ENCODE measurements at regions not wholly inside any gene's neighbourhood (a gene's known extent, or its start where the extent isn't known, plus 50 kb on each side); places are given as distances from the start of the nearest gene placed in this dataset.

- Mint-ChIP-seq H3K4me3 (ENCODE audit: unreplicated experiment) (no peak overlapping the region), H3K27ac (ENCODE audit: low read depth, unreplicated experiment) (no peak overlapping the region), H3K4me1 (ENCODE audit: insufficient read depth, unreplicated experiment) (no peaks in the 10 kb centered on the region), H3K36me3 (ENCODE audit: insufficient read depth, unreplicated experiment) (no peaks in the 10 kb centered on the region), H3K9me3 (ENCODE audit: unreplicated experiment) (peaks cover 19% of the 10 kb centered on the region), H3K27me3 (ENCODE audit: insufficient read depth, unreplicated experiment) (no peaks in the 10 kb centered on the region)
- intact Hi-C loops (cut with micrococcal nuclease) = no loop called here
- BruUV-seq (replicated peaks) = no TSS peak
- CTCF ChIA-PET = no interaction called here
- no peak for TF ChIP-seq CTCF (IDR thresholded peaks at IDR 0.05; ENCODE audit: unreplicated experiment)
- no peak for DNase-seq (ENCODE audit: unreplicated experiment)
- POLR2A ChIA-PET = no interaction called here
These were observed 148.9 kb downstream of the URI1 start for GRCh38 chr19:30090963-30091362.

- H3K27me3 Mint-ChIP-seq (ENCODE audit: insufficient read depth, unreplicated experiment) = no peaks in the 10 kb centered on the region
- intact Hi-C loops (cut with micrococcal nuclease) = no loop called here
- no TSS peak for BruUV-seq (replicated peaks)
- H3K36me3 Mint-ChIP-seq (ENCODE audit: insufficient read depth, unreplicated experiment) = no peaks in the 10 kb centered on the region
- TF ChIP-seq CTCF (IDR thresholded peaks at IDR 0.05; ENCODE audit: unreplicated experiment) = no peak
- H3K27ac Mint-ChIP-seq (ENCODE audit: low read depth, unreplicated experiment) = no peak overlapping the region
- no peak for DNase-seq (ENCODE audit: unreplicated experiment)
- no peaks in the 10 kb centered on the region for H3K4me1 Mint-ChIP-seq (ENCODE audit: insufficient read depth, unreplicated experiment)
- H3K9me3 Mint-ChIP-seq (ENCODE audit: unreplicated experiment) = peaks cover 19% of the 10 kb centered on the region
- CTCF ChIA-PET = no interaction called here
- POLR2A ChIA-PET = no interaction called here
- H3K4me3 Mint-ChIP-seq (ENCODE audit: unreplicated experiment) = no peak overlapping the region
These were observed 149.4 kb downstream of the URI1 start for GRCh38 chr19:30091456-30091855.

GRCh38 chr19:30091856-30092255, 149.8 kb downstream of the URI1 start:
- POLR2A ChIA-PET = no interaction called here
- CTCF ChIA-PET = no interaction called here
- H3K27me3 Mint-ChIP-seq (ENCODE audit: insufficient read depth, unreplicated experiment) = no peaks in the 10 kb centered on the region
- no TSS peak for BruUV-seq (replicated peaks)
- no peak for TF ChIP-seq CTCF (IDR thresholded peaks at IDR 0.05; ENCODE audit: unreplicated experiment)
- intact Hi-C loops (cut with micrococcal nuclease) = no loop called here
- no peak overlapping the region for H3K4me3 Mint-ChIP-seq (ENCODE audit: unreplicated experiment)
- no peak for DNase-seq (ENCODE audit: unreplicated experiment)
- peaks cover 19% of the 10 kb centered on the region for H3K9me3 Mint-ChIP-seq (ENCODE audit: unreplicated experiment)
- H3K36me3 Mint-ChIP-seq (ENCODE audit: insufficient read depth, unreplicated experiment) = no peaks in the 10 kb centered on the region
- H3K4me1 Mint-ChIP-seq (ENCODE audit: insufficient read depth, unreplicated experiment) = no peaks in the 10 kb centered on the region
- no peak overlapping the region for H3K27ac Mint-ChIP-seq (ENCODE audit: low read depth, unreplicated experiment)

GRCh38 chr19:30092721-30093569, 150.9 kb downstream of the URI1 start:
- intact Hi-C loops (cut with micrococcal nuclease) = no loop called here
- Mint-ChIP-seq H3K4me1 (ENCODE audit: insufficient read depth, unreplicated experiment) (no peaks in the 10 kb centered on the region), H3K4me3 (ENCODE audit: unreplicated experiment) (no peak overlapping the region), H3K27me3 (ENCODE audit: insufficient read depth, unreplicated experiment) (no peaks in the 10 kb centered on the region), H3K9me3 (ENCODE audit: unreplicated experiment) (peaks cover 12% of the 10 kb centered on the region), H3K36me3 (ENCODE audit: insufficient read depth, unreplicated experiment) (no peaks in the 10 kb centered on the region), H3K27ac (ENCODE audit: low read depth, unreplicated experiment) (no peak overlapping the region)
- no peak for DNase-seq (ENCODE audit: unreplicated experiment)
- ChIA-PET CTCF (interaction anchor here (0.6 kb wide), 1 partner anchor 26 kb away, joined by 4 read pairs; no protein-coding TSS in a partner anchor), POLR2A (no interaction called here)
- no peak for TF ChIP-seq CTCF (IDR thresholded peaks at IDR 0.05; ENCODE audit: unreplicated experiment)
- no TSS peak for BruUV-seq (replicated peaks)
